Gastroesophageal sphincter (tissue), 4 donors: ENCODE measurements at regions not wholly inside any gene's neighbourhood (a gene's known extent, or its start where the extent isn't known, plus 50 kb on each side); places are given as distances from the start of the nearest gene placed in this dataset.

Experiments
- ATAC-seq: fragments of 150-250 bp; one replicate; pipeline ENCODE4 v1.9.1; 2016; ENCODE audit warnings: mild to moderate bottlenecking, moderate library complexity
- H3K27ac ChIP-seq, 4 donors: fragments of 200-600 bp; sonication (generic) in 3 of 4; 1 replicate in 3 of 4; 2 replicates in 1 of 4; pipeline ENCODE4 v1.5.1; 2016 to 2019
- H3K27me3 ChIP-seq: fragments of 200-600 bp; sonication (generic); one replicate; pipeline ENCODE4 v1.5.1; 2019
- H3K36me3 ChIP-seq, 2 donors: fragments of 200-600 bp; sonication (generic); one replicate each; pipeline ENCODE4 v1.5.1; 2019; ENCODE audit warnings: control low read depth in 1 of 2
- H3K4me1 ChIP-seq, 3 donors: fragments of 200-600 bp; sonication (generic); 1 replicate in 2 of 3; 2 replicates in 1 of 3; pipeline ENCODE4 v1.5.1; 2016 to 2019; ENCODE audit warnings: control low read depth in 2 of 3
- H3K4me3 ChIP-seq, 2 donors: fragments of 200-600 bp; sonication (generic); one replicate each; pipeline ENCODE4 v1.5.1; 2019; ENCODE audit warnings: mild to moderate bottlenecking in 1 of 2, moderate library complexity in 1 of 2
- H3K9me3 ChIP-seq, 3 donors: fragments of 200-600 bp; sonication (generic); one replicate each; pipeline ENCODE4 v1.5.1; 2017 to 2019; ENCODE audit warnings: control low read depth in 2 of 3
- EP300 ChIP-seq: sonication (generic); formaldehyde crosslinking; IDR thresholded peaks from one replicate; pipeline ENCODE4 v1.6.1; 2017; ENCODE audit warnings: antibody characterized with exemption, mild to moderate bottlenecking
- POLR2A ChIP-seq, 2 donors: fragments of 450-650 bp; IDR thresholded peaks; one replicate each; pipeline ENCODE4 v1.6.1; 2017; ENCODE audit warnings: antibody characterized with exemption in 2 of 2, mild to moderate bottlenecking in 2 of 2, moderate library complexity in 1 of 2
- POLR2AphosphoS5 ChIP-seq: sonication (generic); formaldehyde crosslinking; IDR thresholded peaks from one replicate; pipeline ENCODE4 v1.6.1; 2017; ENCODE audit warnings: antibody characterized with exemption
- WGBS, 2 donors: methylation state at CpG; one replicate each; pipeline ENCODE4 v1.1.5; 2018; ENCODE audit warnings: low coverage in 1 of 2; 5-methylcytosine and 5-hydroxymethylcytosine counted together
- TF ChIP-seq, protein P1 (sequence below), 4 experiments: fragments of 200-600 bp in 2 of 4; fragments of 450-650 bp in 2 of 4; sonication (generic) in 1 of 4; IDR thresholded peaks; one replicate each; pipeline ENCODE4 v1.5.1; 2017 to 2019; ENCODE audit warnings: antibody characterized with exemption in 4 of 4, mild to moderate bottlenecking in 2 of 4, moderate library complexity in 2 of 4

DNA sequence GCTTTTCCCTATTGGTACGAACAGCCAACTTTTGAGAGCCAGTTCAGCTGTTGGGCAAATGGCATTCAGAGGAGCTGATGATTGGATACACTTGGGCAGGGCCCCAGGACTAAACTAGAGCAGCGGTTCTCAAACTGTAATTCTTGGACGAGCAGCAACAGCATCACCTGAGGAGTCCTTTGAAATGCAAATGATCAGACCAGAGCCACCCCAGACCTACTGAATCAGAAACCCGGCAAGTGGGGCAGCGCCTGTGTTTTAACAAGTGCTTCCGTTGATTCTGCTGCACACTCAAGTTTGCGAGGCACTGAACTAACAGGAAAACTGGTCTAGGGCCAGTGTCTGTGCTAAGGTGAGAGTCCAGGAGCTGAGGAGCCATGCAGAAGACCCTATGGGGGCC, 239.7 kb downstream of the UACA start:
- Histone ChIP-seq H3K4me1 (no peaks in the 10 kb centered on the region), H3K27ac (no peak overlapping the region), H3K4me3 (no peak overlapping the region), H3K9me3 (no peaks in the 10 kb centered on the region), H3K27me3 (peaks cover 20% of the 10 kb centered on the region), H3K36me3 (no peaks in the 10 kb centered on the region)
- WGBS, 2 donors = 82% methylated on average over 4 of the region's 7 CpGs; no CpG with 5 or more reads in 1 of the 2 donors
- no peak for ATAC-seq
- no peak for TF ChIP-seq POLR2AphosphoS5
- TF ChIP-seq, protein P1, sequence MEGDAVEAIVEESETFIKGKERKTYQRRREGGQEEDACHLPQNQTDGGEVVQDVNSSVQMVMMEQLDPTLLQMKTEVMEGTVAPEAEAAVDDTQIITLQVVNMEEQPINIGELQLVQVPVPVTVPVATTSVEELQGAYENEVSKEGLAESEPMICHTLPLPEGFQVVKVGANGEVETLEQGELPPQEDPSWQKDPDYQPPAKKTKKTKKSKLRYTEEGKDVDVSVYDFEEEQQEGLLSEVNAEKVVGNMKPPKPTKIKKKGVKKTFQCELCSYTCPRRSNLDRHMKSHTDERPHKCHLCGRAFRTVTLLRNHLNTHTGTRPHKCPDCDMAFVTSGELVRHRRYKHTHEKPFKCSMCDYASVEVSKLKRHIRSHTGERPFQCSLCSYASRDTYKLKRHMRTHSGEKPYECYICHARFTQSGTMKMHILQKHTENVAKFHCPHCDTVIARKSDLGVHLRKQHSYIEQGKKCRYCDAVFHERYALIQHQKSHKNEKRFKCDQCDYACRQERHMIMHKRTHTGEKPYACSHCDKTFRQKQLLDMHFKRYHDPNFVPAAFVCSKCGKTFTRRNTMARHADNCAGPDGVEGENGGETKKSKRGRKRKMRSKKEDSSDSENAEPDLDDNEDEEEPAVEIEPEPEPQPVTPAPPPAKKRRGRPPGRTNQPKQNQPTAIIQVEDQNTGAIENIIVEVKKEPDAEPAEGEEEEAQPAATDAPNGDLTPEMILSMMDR (IDR thresholded peaks at IDR 0.05) = no peak
- TF ChIP-seq POLR2A (IDR thresholded peaks at IDR 0.05) = no peak
- TF ChIP-seq EP300 = no peak

DNA sequence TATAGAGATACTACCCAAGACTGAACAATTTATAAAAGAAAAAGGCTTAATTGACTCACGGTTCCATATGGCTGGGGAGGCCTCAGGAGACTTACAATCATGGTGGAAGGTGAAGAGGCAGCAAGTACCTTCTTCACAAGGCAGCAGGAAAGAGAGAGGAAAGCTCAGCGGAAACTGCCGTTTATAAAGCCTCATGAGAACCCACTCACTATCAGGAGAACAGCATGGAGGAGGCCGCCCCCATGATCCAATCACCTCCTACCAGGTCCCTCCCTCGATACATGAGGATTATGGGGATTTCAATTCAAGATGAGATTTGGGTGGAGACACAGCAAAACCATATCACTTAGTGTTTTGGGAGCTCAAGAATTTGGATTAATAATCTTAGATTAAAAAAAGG, 240.2 kb downstream of the UACA start:
- no peak overlapping the region for H3K27ac ChIP-seq
- H3K4me3 ChIP-seq = no peak overlapping the region
- H3K27me3 ChIP-seq = peaks cover 23% of the 10 kb centered on the region
- H3K4me1 ChIP-seq = no peaks in the 10 kb centered on the region
- TF ChIP-seq POLR2A (IDR thresholded peaks at IDR 0.05) (no peak), EP300 (no peak), POLR2AphosphoS5 (no peak)
- TF ChIP-seq, protein P1 (IDR thresholded peaks at IDR 0.05) = no peak
- WGBS, 2 donors = 87 to 90% methylated on average over 2 to 4 of the region's 5 CpGs
- ATAC-seq = no peak
- H3K36me3 ChIP-seq = no peaks in the 10 kb centered on the region
- H3K9me3 ChIP-seq = no peaks in the 10 kb centered on the region

DNA sequence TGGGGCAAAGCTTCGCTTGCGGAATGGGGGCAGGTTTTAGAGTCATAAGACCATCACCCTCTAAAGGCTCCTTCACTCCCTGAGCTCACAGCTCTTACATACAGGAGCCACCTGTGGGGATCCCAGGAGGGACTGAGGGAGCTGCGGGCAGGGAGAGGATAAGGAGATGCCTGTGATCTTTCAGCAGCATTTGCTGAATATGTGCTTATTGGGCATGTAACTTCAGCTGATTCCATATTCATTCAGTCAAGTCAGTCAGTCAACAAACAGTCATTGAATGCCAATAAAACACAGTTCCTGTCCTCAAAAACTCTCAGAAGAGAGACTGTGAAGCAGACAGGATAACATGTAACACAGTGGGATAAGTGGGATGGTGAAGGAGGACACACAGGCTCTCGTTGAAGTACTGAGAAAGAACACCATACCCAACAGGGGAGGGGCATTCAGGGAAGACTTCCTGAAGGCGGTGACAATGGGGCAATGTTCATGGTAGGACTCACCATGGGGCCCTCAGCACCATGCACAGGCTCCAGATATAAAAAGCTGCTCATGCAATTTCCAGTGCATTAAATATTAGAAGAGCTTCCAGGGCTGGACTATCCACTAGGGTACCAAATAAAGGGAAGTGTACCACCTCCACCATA, 240.9 kb downstream of the UACA start:
- H3K9me3 ChIP-seq = no peaks in the 10 kb centered on the region
- WGBS, 2 donors = 90 to 92% methylated on average over 2 of the region's 5 CpGs
- ATAC-seq = no peak
- no peaks in the 10 kb centered on the region for H3K36me3 ChIP-seq
- peaks cover 23% of the 10 kb centered on the region for H3K27me3 ChIP-seq
- H3K4me3 ChIP-seq = no peak overlapping the region
- no peaks in the 10 kb centered on the region for H3K4me1 ChIP-seq
- H3K27ac ChIP-seq = no peak overlapping the region
- no peak for TF ChIP-seq EP300
- TF ChIP-seq, protein P1 (IDR thresholded peaks at IDR 0.05) = no peak

DNA sequence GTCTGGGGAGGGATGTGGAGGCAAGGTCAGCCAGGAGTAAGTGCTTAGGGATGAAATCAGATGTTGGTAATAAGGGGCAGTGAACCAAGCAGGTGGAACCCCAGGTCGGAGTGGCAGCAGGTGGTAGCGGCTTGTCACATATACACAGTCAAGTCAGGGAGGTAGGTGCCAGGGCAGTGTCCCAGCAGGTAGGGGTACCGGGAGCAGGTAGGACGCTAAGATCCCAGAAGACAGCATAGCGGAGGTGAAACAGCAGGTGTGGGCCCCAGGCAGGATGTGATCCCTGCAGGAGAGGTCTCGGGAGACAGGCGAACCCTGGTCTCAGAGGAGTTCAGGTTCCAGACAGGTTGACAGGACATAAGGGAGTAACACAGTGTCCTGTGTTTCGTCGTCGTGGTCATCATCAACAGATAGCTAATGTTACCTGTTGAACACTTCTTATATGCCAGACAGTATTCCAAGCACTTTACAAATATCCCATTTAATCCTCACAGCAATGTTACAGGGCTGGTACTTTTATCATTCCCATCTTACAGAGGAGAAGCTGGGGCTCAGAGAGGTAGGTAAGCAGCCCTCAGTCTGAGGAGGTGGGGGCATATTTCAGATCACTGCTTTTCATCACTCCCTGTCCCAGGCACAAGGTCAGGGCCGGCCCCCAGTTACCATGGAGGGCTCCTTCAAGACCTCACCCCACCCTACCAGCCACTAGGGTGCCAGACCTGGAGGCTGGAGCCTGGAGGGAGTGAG, 241.6 kb downstream of the UACA start:
- Histone ChIP-seq H3K4me1 (no peaks in the 10 kb centered on the region), H3K4me3 (no peak overlapping the region), H3K27ac (no peak overlapping the region), H3K27me3 (peaks cover 28% of the 10 kb centered on the region), H3K36me3 (no peaks in the 10 kb centered on the region), H3K9me3 (no peaks in the 10 kb centered on the region)
- no peak for ATAC-seq
- TF ChIP-seq POLR2AphosphoS5 (no peak), POLR2A (IDR thresholded peaks at IDR 0.05) (no peak), EP300 (no peak)
- TF ChIP-seq, protein P1 (IDR thresholded peaks at IDR 0.05) = no peak
- 87 to 90% methylated on average over 7 to 9 of the region's 11 CpGs for WGBS, 2 donors

DNA sequence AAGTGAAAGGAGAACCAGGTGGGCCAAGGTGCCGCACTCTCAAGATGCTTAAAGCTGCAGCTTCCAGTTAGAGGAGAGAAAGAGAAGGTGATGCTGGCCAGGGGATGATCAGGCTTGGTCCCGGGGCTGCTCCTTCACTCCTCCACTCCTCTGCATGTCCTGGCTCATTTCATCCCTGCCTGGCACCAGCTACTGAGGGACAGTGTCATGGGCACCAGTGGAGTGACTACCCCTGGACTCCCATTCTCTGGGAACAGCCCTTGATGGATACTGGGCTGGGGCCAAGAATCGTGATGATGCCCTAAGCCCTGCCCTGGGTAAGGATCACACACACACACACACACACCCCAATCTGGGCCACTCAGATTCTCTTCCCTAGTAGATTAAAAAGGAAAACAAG, 243.7 kb downstream of the UACA start:
- TF ChIP-seq POLR2AphosphoS5 (no peak), EP300 (no peak), POLR2A (IDR thresholded peaks at IDR 0.05) (no peak)
- TF ChIP-seq, protein P1 (IDR thresholded peaks at IDR 0.05) = no peak

More for the DNA sequence above, 243.7 kb downstream of the UACA start:
- Histone ChIP-seq H3K4me3 (no peak overlapping the region), H3K27ac (no peak overlapping the region), H3K36me3 (no peaks in the 10 kb centered on the region), H3K27me3 (peaks cover 28% of the 10 kb centered on the region), H3K4me1 (no peaks in the 10 kb centered on the region), H3K9me3 (no peaks in the 10 kb centered on the region)
- 0 to 43% methylated on average over 1 of the region's 3 CpGs for WGBS, 2 donors
- ATAC-seq = no peak
